ENCODE measurements at regions not wholly inside any gene's neighbourhood (a gene's known extent, or its start where the extent isn't known, plus 50 kb on each side); places are given as distances from the start of the nearest gene placed in this dataset.

GRCh38 chr4:157898836-157899605, 273.8 kb downstream of the GASK1B start:
- Histone ChIP-seq H3K27me3 (no peaks in the 10 kb centered on the region), H3K27ac (no peak overlapping the region), H3K4me3 (no peak overlapping the region), H3K36me3 (ENCODE audit: low read depth, missing control alignments) (no peaks in the 10 kb centered on the region), H3K9me3 (no peaks in the 10 kb centered on the region), H3K4me1 (no peaks in the 10 kb centered on the region)
- intact Hi-C loops (cut with DNase I; ENCODE audit: low total_unique reads), result no loop called here
- no peak for DNase-seq
- 78 to 91% methylated on average over 3 of the region's 3 CpGs for WGBS, 2 donors
- TF ChIP-seq CTCF (IDR thresholded peaks at IDR 0.05) (no peak), POLR2A (IDR thresholded peaks at IDR 0.05) (no peak)

GRCh38 chr4:157897855-157898370, 274.9 kb downstream of the GASK1B start:
- Histone ChIP-seq H3K4me1 (no peaks in the 10 kb centered on the region), H3K27ac (no peak overlapping the region), H3K9me3 (no peaks in the 10 kb centered on the region), H3K4me3 (no peak overlapping the region), H3K27me3 (no peaks in the 10 kb centered on the region), H3K36me3 (ENCODE audit: low read depth, missing control alignments) (no peaks in the 10 kb centered on the region)
- intact Hi-C loops (cut with DNase I; ENCODE audit: low total_unique reads), result no loop called here
- TF ChIP-seq POLR2A (IDR thresholded peaks at IDR 0.05), result no peak
- no peak for TF ChIP-seq CTCF (IDR thresholded peaks at IDR 0.05)
- no peak for DNase-seq

- Histone ChIP-seq H3K27ac (no peak overlapping the region), H3K27me3 (no peaks in the 10 kb centered on the region), H3K9me3 (no peaks in the 10 kb centered on the region), H3K36me3 (ENCODE audit: low read depth, missing control alignments) (no peaks in the 10 kb centered on the region), H3K4me3 (no peak overlapping the region), H3K4me1 (no peaks in the 10 kb centered on the region)
- intact Hi-C loops (cut with DNase I; ENCODE audit: low total_unique reads), result no loop called here
- 86 to 91% methylated on average over 3 of the region's 3 CpGs for WGBS, 2 donors
- TF ChIP-seq CTCF (IDR thresholded peaks at IDR 0.05) (no peak), POLR2A (IDR thresholded peaks at IDR 0.05) (no peak)
- DNase-seq, result no peak
Observed at GRCh38 chr4:157896726-157897125, 276.1 kb downstream of the GASK1B start.

- Histone ChIP-seq H3K27ac (no peak overlapping the region), H3K27me3 (no peaks in the 10 kb centered on the region), H3K36me3 (ENCODE audit: low read depth, missing control alignments) (no peaks in the 10 kb centered on the region), H3K4me1 (no peaks in the 10 kb centered on the region), H3K4me3 (no peak overlapping the region), H3K9me3 (no peaks in the 10 kb centered on the region)
- DNase-seq, result no peak
- intact Hi-C loops (cut with DNase I; ENCODE audit: low total_unique reads), result no loop called here
- TF ChIP-seq CTCF (IDR thresholded peaks at IDR 0.05) (no peak), POLR2A (IDR thresholded peaks at IDR 0.05) (no peak)
- WGBS, 2 donors, result 81 to 85% methylated on average over 4 of the region's 4 CpGs
Observed at GRCh38 chr4:157895205-157895604, 277.6 kb downstream of the GASK1B start.

- 51 to 69% methylated on average over 2 of the region's 2 CpGs for WGBS, 2 donors
- no peak for DNase-seq
- no peak for TF ChIP-seq CTCF (IDR thresholded peaks at IDR 0.05)
- TF ChIP-seq POLR2A (IDR thresholded peaks at IDR 0.05), result no peak
- H3K4me3 ChIP-seq, result no peak overlapping the region
- no peak overlapping the region for H3K27ac ChIP-seq
- H3K9me3 ChIP-seq, result no peaks in the 10 kb centered on the region
- H3K27me3 ChIP-seq, result no peaks in the 10 kb centered on the region
- H3K4me1 ChIP-seq, result no peaks in the 10 kb centered on the region
- no peaks in the 10 kb centered on the region for H3K36me3 ChIP-seq (ENCODE audit: low read depth, missing control alignments)
- intact Hi-C loops (cut with DNase I; ENCODE audit: low total_unique reads), result no loop called here
Observed at GRCh38 chr4:157889788-157890187, 283.0 kb downstream of the GASK1B start.

Measured in testis (tissue), 2 donors.